GM18873 (cell line): ENCODE measurements at regions not wholly inside any gene's neighbourhood (a gene's known extent, or its start where the extent isn't known, plus 50 kb on each side); places are given as distances from the start of the nearest gene placed in this dataset.

Experiments
- ATAC-seq: cut with Tn5 transposase; IDR thresholded peaks from one replicate; pipeline ENCODE4 v1.9.1; 2021; ENCODE audit warnings: mild to moderate bottlenecking, moderate library complexity, moderate number of reproducible peaks; ENCODE audit not compliant: unreplicated experiment, low FRiP score

DNA sequence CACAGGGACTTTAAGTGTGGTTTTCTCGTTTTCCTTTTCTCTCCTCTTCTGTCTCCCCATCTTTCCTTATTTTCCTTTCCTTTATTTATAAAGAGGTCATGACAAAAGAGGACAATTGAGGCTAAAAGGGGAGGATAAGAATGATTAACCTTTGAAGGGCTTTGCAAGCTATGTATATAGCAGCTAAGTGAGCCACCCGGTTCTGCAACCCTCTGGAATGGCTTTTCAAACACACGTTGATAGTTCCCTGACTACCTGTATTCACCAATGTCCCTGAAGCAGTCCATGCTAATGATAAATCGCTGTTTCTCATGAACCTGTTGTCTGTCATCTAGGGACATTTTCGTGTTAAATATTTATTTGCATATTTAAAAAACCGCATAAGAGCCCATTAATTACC lies 124.4 kb upstream of the RALGAPA2 start:
- no peak for ATAC-seq

DNA sequence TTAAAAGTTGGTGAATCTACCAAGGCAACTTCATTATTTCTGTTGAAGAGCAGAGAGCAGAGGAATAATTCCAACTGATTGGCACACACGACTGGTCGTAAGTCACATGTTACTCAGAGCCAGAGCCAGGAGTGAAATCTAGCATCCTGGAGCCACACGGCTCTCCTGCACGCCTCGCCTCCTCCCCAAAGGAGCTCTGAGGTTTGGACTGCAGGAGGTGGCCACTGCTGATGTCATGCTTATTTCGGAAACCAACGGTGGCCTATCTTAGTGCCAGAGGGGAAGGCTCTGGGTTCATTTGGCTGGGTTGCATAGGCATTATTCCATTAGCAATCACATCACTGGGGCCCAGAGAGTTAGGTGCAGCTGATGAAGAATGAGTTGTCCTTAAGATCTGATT lies 123.5 kb upstream of the RALGAPA2 start:
- no peak for ATAC-seq

DNA sequence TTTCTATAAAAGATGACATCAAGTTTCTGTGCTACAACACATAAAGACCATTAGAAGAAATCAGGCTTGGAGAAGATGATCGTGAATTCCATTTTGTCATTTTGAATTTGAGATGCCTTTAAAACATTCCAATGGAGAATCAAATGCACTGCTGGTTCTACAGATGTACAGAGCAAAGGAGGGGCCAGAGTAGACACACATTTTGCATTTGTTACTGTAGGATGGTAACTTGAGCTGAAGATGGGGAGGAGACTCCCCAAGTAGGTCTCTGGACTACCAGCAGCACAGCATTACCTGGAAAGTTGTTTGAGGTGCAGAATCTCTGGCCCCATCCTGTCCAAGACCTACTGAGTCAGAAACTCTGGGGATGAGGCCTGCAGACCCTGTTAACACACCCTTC lies 121.6 kb upstream of the RALGAPA2 start:
- no peak for ATAC-seq

DNA sequence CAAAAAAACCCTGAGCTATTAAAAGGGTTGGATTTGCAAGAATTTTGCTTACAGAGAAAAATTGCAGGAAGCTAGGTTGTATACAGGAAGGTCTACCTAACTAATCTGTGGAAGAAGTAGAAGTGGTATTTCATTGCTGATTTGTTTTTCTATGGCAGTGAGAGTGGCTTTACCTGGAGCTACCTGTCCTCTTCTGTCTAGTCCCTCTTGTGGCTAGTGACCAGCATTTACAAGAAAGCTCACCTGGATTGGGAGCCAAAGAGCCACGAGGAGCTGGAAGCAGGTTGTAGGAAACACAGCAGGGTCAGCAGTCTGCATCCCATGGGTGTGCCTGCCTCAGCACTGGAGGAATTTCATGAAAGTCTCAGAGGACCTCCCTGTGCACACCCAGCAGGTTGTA lies 120.3 kb upstream of the RALGAPA2 start:
- ATAC-seq: no peak

DNA sequence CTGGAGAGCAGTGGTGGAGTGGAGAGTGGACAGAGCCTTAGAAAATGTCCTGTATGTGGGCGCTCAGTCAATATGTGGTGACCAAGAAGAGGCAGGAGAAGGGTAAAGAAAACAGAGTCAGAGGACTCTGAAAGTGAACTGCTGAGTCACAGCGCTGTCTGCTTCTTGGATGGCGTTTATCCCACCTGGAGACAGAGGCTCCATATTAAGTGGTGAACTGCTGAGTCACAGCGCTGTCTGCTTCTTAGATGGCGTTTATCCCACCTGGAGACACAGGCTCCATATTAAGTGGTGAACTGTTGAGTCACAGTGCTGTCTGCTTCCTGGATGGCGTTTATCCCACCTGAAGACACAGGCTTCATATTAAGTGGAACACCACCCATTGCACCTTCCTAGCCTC lies 119.3 kb upstream of the RALGAPA2 start:
- ATAC-seq: no peak

DNA sequence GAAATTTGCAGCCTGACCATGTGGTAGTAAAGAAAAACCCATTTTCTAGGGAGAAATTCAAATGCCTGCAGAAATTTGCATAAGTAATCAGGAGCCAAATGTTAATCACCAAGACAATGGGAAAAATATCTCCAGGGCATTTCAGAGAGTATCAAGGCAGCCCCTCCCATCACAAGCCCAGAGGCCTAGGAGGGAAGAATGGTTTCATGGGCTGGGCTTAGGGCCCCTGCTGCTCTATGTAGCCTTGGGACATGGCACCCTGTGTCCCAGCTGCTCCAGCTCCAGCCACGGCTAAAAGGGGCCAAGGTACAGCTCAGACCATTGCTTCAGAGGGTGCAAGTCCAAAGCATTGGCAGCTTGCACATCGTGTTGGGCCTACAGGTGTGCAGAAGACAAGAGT lies 117.2 kb upstream of the RALGAPA2 start:
- no peak for ATAC-seq

- no peak for ATAC-seq
Measured at GRCh38 chr20:20827992-20828597, 115.7 kb upstream of the RALGAPA2 start.

- ATAC-seq: no peak
Measured at GRCh38 chr20:20824924-20825584, 112.6 kb upstream of the RALGAPA2 start.

- ATAC-seq: no peak
Measured at GRCh38 chr20:20823476-20823881, 111.0 kb upstream of the RALGAPA2 start.

DNA sequence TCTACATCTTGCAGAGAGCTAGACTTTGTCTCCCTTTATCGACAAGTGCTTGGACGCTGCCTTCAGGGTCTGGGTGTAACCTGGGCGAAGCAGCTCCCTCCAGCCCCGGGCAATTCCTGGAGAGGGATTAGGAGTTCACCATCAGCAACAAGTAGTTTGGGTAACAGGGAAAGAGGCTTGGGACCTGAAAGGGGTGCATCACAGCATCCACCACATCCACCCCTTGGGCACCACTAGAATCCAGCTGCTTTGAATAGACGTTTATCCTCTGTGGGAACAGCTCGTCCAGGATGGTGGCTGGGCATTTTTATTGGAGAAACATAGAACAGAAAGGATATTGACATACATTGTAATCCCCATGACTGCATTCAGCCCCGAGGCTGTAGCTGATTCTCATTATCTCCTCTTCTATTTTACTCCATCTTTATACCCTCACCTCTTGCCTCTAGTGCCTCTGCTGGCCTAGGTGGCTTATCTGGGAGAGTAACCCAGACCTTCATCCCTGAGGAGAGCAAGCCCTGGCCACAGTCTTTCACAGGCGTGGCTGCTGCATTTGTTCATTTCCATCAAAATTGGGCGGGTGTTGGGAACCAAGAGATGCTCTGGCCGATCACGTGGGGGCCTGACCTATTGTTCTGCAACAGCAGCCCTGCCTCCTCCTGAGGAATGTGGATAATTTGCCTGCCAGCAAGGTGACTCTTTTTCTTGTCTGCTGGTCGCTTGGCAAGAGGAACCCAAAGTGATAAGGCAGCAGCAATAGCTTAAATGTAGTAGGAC lies 109.2 kb upstream of the RALGAPA2 start:
- ATAC-seq: no peak

GRCh38 chr20:20820785-20821483 lies 108.5 kb upstream of the RALGAPA2 start:
- no peak for ATAC-seq

- no peak for ATAC-seq
Measured at GRCh38 chr20:20820104-20820503, 107.7 kb upstream of the RALGAPA2 start.

- no peak for ATAC-seq
Measured at GRCh38 chr20:20816969-20817755, 104.7 kb upstream of the RALGAPA2 start.

GRCh38 chr20:20815711-20816455 lies 103.4 kb upstream of the RALGAPA2 start:
- ATAC-seq: no peak

DNA sequence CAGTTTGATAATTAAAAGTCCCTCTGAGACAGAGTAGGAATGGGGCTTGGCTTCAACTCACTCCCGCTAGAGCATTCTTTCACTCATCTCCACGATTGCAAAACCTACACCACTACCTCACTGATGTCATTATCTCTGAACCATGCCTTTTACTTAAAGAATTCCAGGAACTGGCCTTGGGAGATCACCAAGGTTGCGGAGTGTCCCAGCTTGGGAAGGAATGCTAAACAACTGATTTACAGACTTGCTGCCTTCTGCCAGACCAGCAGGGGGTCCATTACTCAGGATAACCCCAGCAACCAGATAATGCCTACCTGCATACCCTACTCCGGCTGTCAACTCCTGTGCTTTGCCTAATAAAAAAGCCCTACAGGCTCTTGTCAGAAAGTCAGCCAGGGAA lies 102.2 kb upstream of the RALGAPA2 start:
- no peak for ATAC-seq

DNA sequence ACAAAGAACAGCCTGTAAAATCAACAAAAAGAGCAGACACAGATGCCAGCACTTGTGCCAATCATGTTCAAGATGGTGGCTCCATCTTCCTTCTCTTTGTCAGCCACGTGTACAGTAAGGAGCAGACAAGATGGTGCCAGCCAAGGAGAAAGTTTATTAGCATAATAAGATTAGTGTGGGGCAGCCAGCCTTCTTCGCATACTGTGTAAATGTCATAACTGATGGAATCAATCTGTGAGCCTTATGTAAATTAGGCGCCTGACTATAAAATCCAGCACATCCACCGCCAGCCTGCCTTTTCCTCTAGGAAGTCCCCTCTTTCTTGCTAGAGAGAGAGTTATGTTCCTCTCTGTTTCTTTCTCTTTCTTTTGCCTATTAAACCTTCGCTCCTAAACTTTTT lies 99.7 kb upstream of the RALGAPA2 start:
- ATAC-seq: no peak

DNA sequence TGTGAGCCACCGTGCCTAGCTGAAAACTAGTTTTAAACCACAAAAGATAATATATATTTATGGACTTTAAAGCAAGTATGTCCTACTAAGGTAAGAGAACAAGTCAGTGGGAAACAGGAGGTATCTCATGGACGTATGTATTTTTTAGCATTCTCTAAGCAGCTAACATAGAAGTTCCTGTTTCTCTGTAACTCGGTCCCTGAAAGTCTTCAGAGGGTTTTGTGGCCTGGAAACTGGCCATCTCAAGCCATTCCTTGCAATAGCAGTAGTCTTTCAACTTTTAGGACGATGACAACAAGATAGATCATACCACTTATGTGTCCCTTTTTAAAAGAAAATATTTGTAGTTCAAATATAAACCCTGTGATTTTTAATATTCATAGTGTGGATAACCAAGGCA lies 95.6 kb upstream of the RALGAPA2 start:
- no peak for ATAC-seq

DNA sequence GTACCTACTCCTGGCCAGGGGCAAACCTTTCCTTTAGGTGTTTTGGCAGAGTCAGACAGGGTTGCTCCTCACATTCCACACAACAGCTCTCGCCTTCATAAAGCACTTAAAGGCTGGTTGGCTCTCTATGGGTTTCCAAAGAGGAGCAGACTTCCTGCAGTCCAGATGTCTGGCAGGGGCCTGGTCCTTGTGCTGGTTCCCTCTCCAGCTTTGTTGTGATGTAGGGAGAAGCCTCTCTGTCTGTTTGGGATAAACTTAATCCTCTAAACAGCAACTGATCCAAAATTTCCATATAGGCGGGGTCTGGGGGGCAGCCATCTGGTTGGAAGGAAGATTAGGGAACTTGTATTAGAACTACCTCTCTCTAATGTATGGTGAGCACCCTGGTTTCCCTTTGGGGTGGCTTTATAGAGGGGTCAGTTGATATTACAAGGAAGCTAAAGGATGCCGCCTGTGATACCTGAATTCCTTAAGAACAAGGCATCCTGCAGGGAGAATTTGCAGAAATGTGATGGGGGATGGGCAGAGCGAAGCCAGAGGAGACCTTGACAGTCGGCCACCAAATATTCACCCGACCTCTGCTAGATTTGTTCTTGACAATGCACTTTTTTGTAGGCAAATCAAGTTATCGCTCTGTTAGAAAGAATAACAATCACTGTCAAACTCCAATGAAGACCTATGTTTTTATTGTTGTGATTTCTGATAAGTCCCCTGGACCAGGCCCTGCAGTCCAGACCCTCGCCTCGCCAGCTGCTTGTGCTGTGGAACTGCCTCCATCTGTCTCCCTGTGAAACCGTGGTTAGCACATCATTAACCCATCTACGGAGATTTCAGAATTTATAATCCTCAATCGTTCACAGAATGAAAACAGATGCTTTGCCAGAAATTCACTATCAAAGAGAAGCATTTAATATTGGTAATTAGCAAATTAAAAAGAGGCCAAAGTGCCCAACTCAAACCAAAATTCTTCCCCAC lies 94.0 kb upstream of the RALGAPA2 start:
- ATAC-seq: no peak

DNA sequence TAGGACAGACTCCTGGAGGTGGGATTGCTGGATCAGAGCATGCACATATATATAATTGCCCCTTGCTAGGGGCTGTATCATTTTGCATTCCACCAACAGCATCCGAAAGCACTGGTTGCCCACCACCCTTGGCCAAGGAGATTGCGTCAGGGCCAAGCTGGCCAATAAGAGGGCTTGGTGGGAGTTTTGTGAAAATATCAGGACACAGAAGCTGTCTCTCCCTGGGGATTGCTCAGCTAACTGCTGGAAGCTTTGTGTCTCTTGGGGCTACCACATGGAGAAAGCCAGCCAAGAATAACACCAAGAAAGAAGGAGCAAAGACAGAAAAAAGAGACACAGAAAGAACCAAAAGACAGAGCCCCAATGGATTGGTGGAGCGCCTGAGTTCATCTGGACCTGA lies 90.6 kb upstream of the RALGAPA2 start:
- ATAC-seq: no peak
